ENCODE measurements at regions not wholly inside any gene's neighbourhood (a gene's known extent, or its start where the extent isn't known, plus 50 kb on each side); places are given as distances from the start of the nearest gene placed in this dataset.
"Not testable (repeated sequence)": the region's sequence is repeated elsewhere in the genome, so short reads cannot be mapped to it uniquely, and the experiment has no call there.

GRCh38 chr2:130251873-130252620 lies 53.8 kb upstream of the TUBA3E start:
- Mint-ChIP-seq H3K4me1 (ENCODE audit: low read depth) (no peaks in the 10 kb centered on the region), H3K4me3 (no peak overlapping the region), H3K9me3 (no peaks in the 10 kb centered on the region), H3K27me3 (peaks cover 35% of the 10 kb centered on the region), H3K36me3 (ENCODE audit: low read depth) (no peaks in the 10 kb centered on the region), H3K27ac (no peak overlapping the region)
- intact Hi-C loops (cut with DNase I, micrococcal nuclease) = no loop called here
- H3K4me3 ChIP-seq (ENCODE audit: low read length) = no peak overlapping the region
- DNase-seq (no peak), ATAC-seq (ENCODE audit: poor library complexity) (no peak)
- no peaks in the 10 kb centered on the region for H3K36me3 ChIP-seq (ENCODE audit: insufficient read depth, low read length)
- POLR2A ChIA-PET = no interaction called here
- TF ChIP-seq, protein P1, sequence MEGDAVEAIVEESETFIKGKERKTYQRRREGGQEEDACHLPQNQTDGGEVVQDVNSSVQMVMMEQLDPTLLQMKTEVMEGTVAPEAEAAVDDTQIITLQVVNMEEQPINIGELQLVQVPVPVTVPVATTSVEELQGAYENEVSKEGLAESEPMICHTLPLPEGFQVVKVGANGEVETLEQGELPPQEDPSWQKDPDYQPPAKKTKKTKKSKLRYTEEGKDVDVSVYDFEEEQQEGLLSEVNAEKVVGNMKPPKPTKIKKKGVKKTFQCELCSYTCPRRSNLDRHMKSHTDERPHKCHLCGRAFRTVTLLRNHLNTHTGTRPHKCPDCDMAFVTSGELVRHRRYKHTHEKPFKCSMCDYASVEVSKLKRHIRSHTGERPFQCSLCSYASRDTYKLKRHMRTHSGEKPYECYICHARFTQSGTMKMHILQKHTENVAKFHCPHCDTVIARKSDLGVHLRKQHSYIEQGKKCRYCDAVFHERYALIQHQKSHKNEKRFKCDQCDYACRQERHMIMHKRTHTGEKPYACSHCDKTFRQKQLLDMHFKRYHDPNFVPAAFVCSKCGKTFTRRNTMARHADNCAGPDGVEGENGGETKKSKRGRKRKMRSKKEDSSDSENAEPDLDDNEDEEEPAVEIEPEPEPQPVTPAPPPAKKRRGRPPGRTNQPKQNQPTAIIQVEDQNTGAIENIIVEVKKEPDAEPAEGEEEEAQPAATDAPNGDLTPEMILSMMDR (IDR thresholded peaks at IDR 0.05) = no peak
- peaks cover 6 to 9% of the 10 kb centered on the region in 2 experiments for H3K27me3 ChIP-seq (ENCODE audit: control insufficient read depth in 1 of 2, insufficient read depth in 2 of 2, low read length in 2 of 2)
- peaks cover 0 to 17% of the 10 kb centered on the region in 2 experiments for H3K9me3 ChIP-seq (ENCODE audit: control insufficient read depth in 1 of 2, insufficient read depth in 1 of 2, low read length in 2 of 2)
- no peak overlapping the region for H3K27ac ChIP-seq (ENCODE audit: low read depth in 1 of 2, low read length in 2 of 2)
- CTCF ChIA-PET = interaction anchor here (0.6 kb wide), 1 partner anchor 809 kb away, joined by 3 read pairs; no protein-coding TSS in a partner anchor
- H3K4me1 ChIP-seq (ENCODE audit: insufficient read depth, low read length) = no peaks in the 10 kb centered on the region

DNA sequence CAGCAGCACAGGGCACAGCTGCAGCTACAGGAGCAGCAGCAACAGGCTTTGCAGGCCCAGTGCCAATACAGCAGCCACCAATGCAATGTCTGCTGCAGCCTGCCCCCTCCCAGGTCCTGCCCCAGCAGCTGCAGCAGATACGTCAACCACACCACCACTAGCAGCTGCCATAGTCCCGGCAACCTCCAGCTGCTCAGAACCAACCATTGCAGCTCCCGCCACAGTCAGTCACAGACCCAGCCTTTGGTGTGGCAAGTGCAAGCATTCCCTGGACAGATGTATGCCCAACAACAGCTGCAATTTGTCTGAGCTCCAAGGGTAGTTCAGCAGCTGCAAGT lies 53.3 kb upstream of the TUBA3E start:
- POLR2A ChIA-PET = no interaction called here
- no peaks in the 10 kb centered on the region for H3K4me1 ChIP-seq (ENCODE audit: insufficient read depth, low read length)
- H3K27ac Mint-ChIP-seq = no peak overlapping the region
- H3K27ac ChIP-seq (ENCODE audit: low read depth in 1 of 2, low read length in 2 of 2) = no peak overlapping the region
- no peaks in the 10 kb centered on the region for H3K36me3 ChIP-seq (ENCODE audit: insufficient read depth, low read length)
- no peaks in the 10 kb centered on the region for H3K9me3 Mint-ChIP-seq
- ATAC-seq (ENCODE audit: poor library complexity) (no peak), DNase-seq (no peak)
- CTCF ChIA-PET = no interaction called here
- intact Hi-C loops (cut with DNase I, micrococcal nuclease) = no loop called here
- H3K4me3 Mint-ChIP-seq = no peak overlapping the region
- H3K27me3 Mint-ChIP-seq = peaks cover 41% of the 10 kb centered on the region
- TF ChIP-seq, protein P1 (IDR thresholded peaks at IDR 0.05) = no peak
- no peak overlapping the region for H3K4me3 ChIP-seq (ENCODE audit: low read length)
- no peaks in the 10 kb centered on the region for H3K4me1 Mint-ChIP-seq (ENCODE audit: low read depth)
- peaks cover under 1 to 12% of the 10 kb centered on the region in 2 experiments for H3K27me3 ChIP-seq (ENCODE audit: control insufficient read depth in 1 of 2, insufficient read depth in 2 of 2, low read length in 2 of 2)
- no peaks in the 10 kb centered on the region for H3K36me3 Mint-ChIP-seq (ENCODE audit: low read depth)
- H3K9me3 ChIP-seq (ENCODE audit: control insufficient read depth in 1 of 2, insufficient read depth in 1 of 2, low read length in 2 of 2) = peaks cover 0 to 17% of the 10 kb centered on the region in 2 experiments

DNA sequence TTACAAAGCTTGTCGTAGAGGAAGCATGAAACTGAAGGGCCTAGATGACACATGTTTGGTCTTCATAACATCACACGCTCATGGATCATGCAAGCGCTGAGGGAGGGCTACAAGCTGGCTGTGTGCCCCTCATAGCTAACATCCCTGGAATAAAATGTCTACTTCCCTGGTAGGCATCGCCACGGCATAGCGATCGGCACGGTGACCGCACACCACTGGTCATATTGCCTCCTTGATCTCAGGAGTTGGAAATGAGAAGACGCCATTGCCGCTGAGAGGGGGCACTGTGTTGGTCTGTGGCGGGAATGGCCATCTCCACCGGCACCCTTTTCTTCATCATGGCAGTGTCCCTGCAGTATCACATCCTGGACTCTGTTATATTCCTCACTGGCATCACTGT lies 50.1 kb upstream of the TUBA3E start:
- H3K36me3 Mint-ChIP-seq (ENCODE audit: low read depth); POLR2A ChIA-PET; H3K27ac Mint-ChIP-seq; H3K9me3 Mint-ChIP-seq; intact Hi-C loops (cut with DNase I, micrococcal nuclease); H3K4me1 ChIP-seq (ENCODE audit: insufficient read depth, low read length); ATAC-seq (ENCODE audit: poor library complexity); DNase-seq; H3K4me1 Mint-ChIP-seq (ENCODE audit: low read depth); H3K4me3 Mint-ChIP-seq; H3K36me3 ChIP-seq (ENCODE audit: insufficient read depth, low read length); H3K27ac ChIP-seq (ENCODE audit: low read depth in 1 of 2, low read length in 2 of 2); H3K4me3 ChIP-seq (ENCODE audit: low read length); CTCF ChIA-PET: not testable (repeated sequence)
- H3K27me3 Mint-ChIP-seq = peaks cover 37% of the 10 kb centered on the region
- H3K9me3 ChIP-seq (ENCODE audit: control insufficient read depth in 1 of 2, insufficient read depth in 1 of 2, low read length in 2 of 2) = peaks cover 0 to 17% of the 10 kb centered on the region in 2 experiments
- peaks cover 0 to 14% of the 10 kb centered on the region in 2 experiments for H3K27me3 ChIP-seq (ENCODE audit: control insufficient read depth in 1 of 2, insufficient read depth in 2 of 2, low read length in 2 of 2)

All from CD4-positive, alpha-beta T cell (primary cell).